IMR-90 (cell line): ENCODE measurements at regions not wholly inside any gene's neighbourhood (a gene's known extent, or its start where the extent isn't known, plus 50 kb on each side); places are given as distances from the start of the nearest gene placed in this dataset.

Experiments used
- POLR2A ChIP-seq: IDR thresholded peaks from 2 replicates; pipeline ENCODE4 v1.6.1; 2012; ENCODE audit warnings: mild to moderate bottlenecking, low read depth, low read length
- TF ChIP-seq, protein P1 (sequence below): conservative IDR thresholded peaks from 2 replicates; pipeline ENCODE4 v1.5.1; 2012; ENCODE audit warnings: mild to moderate bottlenecking, low read depth, low read length, improper control_type of control experiment

DNA sequence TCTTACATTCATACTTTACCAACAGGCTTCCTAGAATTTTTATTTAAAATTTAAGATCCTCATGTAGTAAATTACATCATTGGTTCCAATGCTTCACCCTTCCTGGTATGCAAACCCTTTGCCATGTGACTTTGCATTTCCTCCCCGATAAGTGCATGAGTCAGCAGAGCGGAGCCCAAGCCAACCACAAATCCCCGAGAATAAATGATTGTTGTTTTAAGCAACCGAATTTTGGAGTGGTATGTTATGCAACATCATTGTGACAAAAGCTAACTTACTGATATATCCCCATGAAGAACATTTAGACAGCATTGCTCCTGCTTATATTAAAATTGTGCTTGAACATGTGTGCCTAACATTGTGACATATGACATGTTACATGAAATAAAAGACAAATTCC, 199.4 kb upstream of the DDX53 start:
- TF ChIP-seq POLR2A: no peak
- TF ChIP-seq, protein P1, sequence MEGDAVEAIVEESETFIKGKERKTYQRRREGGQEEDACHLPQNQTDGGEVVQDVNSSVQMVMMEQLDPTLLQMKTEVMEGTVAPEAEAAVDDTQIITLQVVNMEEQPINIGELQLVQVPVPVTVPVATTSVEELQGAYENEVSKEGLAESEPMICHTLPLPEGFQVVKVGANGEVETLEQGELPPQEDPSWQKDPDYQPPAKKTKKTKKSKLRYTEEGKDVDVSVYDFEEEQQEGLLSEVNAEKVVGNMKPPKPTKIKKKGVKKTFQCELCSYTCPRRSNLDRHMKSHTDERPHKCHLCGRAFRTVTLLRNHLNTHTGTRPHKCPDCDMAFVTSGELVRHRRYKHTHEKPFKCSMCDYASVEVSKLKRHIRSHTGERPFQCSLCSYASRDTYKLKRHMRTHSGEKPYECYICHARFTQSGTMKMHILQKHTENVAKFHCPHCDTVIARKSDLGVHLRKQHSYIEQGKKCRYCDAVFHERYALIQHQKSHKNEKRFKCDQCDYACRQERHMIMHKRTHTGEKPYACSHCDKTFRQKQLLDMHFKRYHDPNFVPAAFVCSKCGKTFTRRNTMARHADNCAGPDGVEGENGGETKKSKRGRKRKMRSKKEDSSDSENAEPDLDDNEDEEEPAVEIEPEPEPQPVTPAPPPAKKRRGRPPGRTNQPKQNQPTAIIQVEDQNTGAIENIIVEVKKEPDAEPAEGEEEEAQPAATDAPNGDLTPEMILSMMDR: no peak
